MCF 10A (cell line): ENCODE measurements at regions not wholly inside any gene's neighbourhood (a gene's known extent, or its start where the extent isn't known, plus 50 kb on each side); places are given as distances from the start of the nearest gene placed in this dataset.
"Not testable (repeated sequence)": the region's sequence is repeated elsewhere in the genome, so short reads cannot be mapped to it uniquely, and the experiment has no call there.

ENCODE experiments used
- BruUV-seq: library from RNA; stranded (reverse); fragments of 400-500 nt; replicated peaks from 2 replicates; lab custom pipeline; 2021; lab: Mats Ljungman, UMichigan
- CTCF ChIA-PET: fragments of 300-600 bp; sonication (Branson Sonifier 250); formaldehyde crosslinking; extraction: SDS; loops from one replicate; lab custom pipeline; 2021; ENCODE audit warnings: antibody characterized with exemption, inconsistent platforms; lab: Yijun Ruan, JAX
- POLR2A ChIA-PET: fragments of 300-600, 350-650 bp; sonication (Branson Sonifier 250); formaldehyde crosslinking; extraction: SDS; loops from one replicate; lab custom pipeline; 2020; ENCODE audit warnings: antibody characterized with exemption, inconsistent platforms; lab: Yijun Ruan, JAX
- DNase-seq: peaks from one replicate; pipeline ENCODE4 v3.0.0-alpha.2; 2018; ENCODE audit not compliant: unreplicated experiment
- H3K27ac Mint-ChIP-seq: one replicate; pipeline ENCODE4 v1.8.0; 2022; ENCODE audit warnings: mild to moderate bottlenecking, low read depth, mixed read lengths; ENCODE audit not compliant: unreplicated experiment
- H3K27me3 Mint-ChIP-seq: one replicate; pipeline ENCODE4 v1.8.0; 2022; ENCODE audit warnings: mixed read lengths; ENCODE audit not compliant: insufficient read depth, unreplicated experiment
- H3K36me3 Mint-ChIP-seq: one replicate; pipeline ENCODE4 v1.8.0; 2022; ENCODE audit warnings: mild to moderate bottlenecking, moderate library complexity, mixed read lengths; ENCODE audit not compliant: insufficient read depth, unreplicated experiment
- H3K4me1 Mint-ChIP-seq: one replicate; pipeline ENCODE4 v1.8.0; 2022; ENCODE audit warnings: mixed read lengths; ENCODE audit not compliant: insufficient read depth, unreplicated experiment
- H3K4me3 Mint-ChIP-seq: one replicate; pipeline ENCODE4 v1.8.0; 2022; ENCODE audit warnings: mild to moderate bottlenecking, moderate library complexity, mixed read lengths; ENCODE audit not compliant: unreplicated experiment
- H3K9me3 Mint-ChIP-seq: one replicate; pipeline ENCODE4 v1.8.0; 2022; ENCODE audit warnings: mixed read lengths; ENCODE audit not compliant: unreplicated experiment
- intact Hi-C: fragments of 100-400 bp; cut with micrococcal nuclease; formaldehyde crosslinking; loops from 2 replicates; pipeline ENCODE4 v1.14.1; 2022
- TF ChIP-seq, protein P1 (sequence below): fragments of 200-600 bp; IDR thresholded peaks from one replicate; pipeline ENCODE4 v1.8.0; 2022; ENCODE audit warnings: antibody characterized with exemption, mild to moderate bottlenecking; ENCODE audit not compliant: unreplicated experiment

DNA sequence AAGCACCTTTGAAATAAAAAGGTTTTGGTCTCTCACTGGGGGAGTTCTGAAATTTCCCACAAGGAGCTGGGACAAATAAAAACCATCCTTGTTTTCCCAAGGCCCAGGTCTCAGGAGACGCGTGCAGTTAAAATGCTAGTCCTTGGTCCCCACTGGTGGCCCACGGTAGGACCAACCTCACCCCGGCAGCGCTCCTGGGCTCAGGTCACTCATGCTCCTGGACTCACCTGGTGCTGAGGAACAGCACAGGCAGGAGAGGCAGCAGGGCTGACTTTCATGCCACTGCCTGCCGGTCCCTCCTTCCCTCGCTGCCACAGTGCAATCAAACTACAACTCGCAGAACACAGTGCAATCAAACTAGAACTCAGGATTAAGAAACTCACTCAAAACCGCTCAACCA, 356.8 kb upstream of the CCDC179 start:
- Mint-ChIP-seq H3K27ac (no peak overlapping the region), H3K27me3 (no peaks in the 10 kb centered on the region), H3K36me3 (no peaks in the 10 kb centered on the region), H3K9me3 (peaks cover 7% of the 10 kb centered on the region), H3K4me3 (no peak overlapping the region), H3K4me1 (no peaks in the 10 kb centered on the region)
- ChIA-PET POLR2A (no interaction called here), CTCF (no interaction called here)
- DNase-seq = no peak
- TF ChIP-seq, protein P1, sequence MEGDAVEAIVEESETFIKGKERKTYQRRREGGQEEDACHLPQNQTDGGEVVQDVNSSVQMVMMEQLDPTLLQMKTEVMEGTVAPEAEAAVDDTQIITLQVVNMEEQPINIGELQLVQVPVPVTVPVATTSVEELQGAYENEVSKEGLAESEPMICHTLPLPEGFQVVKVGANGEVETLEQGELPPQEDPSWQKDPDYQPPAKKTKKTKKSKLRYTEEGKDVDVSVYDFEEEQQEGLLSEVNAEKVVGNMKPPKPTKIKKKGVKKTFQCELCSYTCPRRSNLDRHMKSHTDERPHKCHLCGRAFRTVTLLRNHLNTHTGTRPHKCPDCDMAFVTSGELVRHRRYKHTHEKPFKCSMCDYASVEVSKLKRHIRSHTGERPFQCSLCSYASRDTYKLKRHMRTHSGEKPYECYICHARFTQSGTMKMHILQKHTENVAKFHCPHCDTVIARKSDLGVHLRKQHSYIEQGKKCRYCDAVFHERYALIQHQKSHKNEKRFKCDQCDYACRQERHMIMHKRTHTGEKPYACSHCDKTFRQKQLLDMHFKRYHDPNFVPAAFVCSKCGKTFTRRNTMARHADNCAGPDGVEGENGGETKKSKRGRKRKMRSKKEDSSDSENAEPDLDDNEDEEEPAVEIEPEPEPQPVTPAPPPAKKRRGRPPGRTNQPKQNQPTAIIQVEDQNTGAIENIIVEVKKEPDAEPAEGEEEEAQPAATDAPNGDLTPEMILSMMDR = no peak
- no TSS peak for BruUV-seq
- intact Hi-C loops = no loop called here

DNA sequence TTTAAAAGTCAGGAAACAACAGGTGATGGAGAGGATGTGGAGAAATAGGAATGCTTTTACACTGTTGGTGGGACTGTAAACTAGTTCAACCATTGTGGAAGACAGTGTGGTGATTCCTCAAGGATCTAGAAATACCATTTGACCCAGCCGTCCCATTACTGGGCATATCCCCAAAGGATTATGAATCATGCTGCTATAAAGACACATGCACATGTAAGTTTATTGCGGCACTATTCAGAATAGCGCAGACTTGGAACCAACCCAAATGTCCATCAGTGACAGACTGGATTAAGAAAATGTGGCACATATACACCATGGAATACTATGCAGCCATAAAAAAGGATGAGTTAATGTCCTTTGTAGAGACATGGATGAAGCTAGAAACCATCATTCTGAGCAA, 359.8 kb upstream of the CCDC179 start:
- H3K36me3 Mint-ChIP-seq, POLR2A ChIA-PET, intact Hi-C loops, H3K27me3 Mint-ChIP-seq, CTCF ChIA-PET, H3K27ac Mint-ChIP-seq, H3K4me3 Mint-ChIP-seq, DNase-seq, BruUV-seq, H3K4me1 Mint-ChIP-seq: not testable (repeated sequence)
- peaks cover 14% of the 10 kb centered on the region for H3K9me3 Mint-ChIP-seq

DNA sequence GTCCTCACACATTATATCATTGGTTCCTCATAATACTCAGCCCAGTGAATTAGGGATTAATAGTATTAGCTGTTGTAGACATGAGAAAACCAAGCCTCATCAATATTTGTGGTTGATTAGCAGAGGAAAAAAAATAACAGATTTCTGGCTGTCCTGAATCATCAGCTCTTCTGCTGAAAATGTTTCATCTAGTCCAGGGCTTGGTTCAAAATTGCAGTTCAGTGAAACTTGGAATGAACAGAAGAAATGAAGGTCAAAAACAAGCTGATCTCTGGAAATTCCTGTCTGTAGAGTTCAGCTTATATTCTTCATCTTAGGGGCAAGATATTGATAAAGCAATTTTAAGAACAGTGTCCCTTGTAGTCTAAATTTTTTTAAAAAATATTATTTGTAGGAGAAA, 361.1 kb upstream of the CCDC179 start:
- TF ChIP-seq, protein P1 = no peak
- Mint-ChIP-seq H3K36me3 (no peaks in the 10 kb centered on the region), H3K4me1 (no peaks in the 10 kb centered on the region), H3K4me3 (no peak overlapping the region), H3K27me3 (no peaks in the 10 kb centered on the region), H3K9me3 (peaks cover 21% of the 10 kb centered on the region), H3K27ac (no peak overlapping the region)
- DNase-seq = no peak
- BruUV-seq = no TSS peak
- intact Hi-C loops = no loop called here
- CTCF ChIA-PET = no interaction called here
- POLR2A ChIA-PET = interaction anchor here (0.6 kb wide), 1 partner anchor 16 kb away, joined by 3 read pairs; no protein-coding TSS in a partner anchor

DNA sequence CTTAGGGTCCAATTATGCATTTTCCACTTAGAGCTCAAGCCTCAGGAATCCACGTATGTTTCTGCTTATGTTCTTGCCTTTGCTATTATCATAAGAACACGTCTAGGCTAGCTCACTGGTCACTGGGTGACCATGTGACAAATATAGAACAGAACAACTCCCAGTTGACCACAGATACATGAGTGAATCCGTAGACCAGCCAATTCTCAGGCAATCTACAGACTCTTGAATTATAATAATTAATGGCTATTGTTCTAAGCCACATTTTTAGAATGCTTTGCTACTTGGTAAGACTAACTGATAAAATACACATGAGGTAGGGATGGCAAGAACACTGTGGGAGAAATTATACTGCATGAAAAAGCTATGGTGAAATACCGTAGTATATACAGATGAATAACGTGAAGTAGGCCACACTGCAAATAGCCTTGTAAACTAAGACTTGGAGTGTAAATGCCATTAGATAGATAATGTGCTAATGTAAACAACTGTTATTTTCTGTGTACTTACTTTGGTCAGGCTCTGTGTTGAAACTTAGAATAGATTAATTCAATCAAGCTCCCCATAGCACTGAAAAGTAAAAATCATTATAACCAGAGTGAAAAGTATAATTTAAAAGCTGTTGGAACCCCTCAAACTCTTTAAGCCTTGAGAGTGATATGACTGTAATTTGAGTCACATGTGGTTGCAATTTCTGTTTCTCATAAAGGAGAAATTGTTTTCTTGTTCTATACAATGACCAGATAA, 366.2 kb upstream of the CCDC179 start:
- CTCF ChIA-PET = interaction anchor here (0.6 to 1.2 kb wide), 2 partner anchors 50 to 992 kb away, joined by 3 to 4 read pairs; no protein-coding TSS in a partner anchor
- no peak for DNase-seq
- POLR2A ChIA-PET = interaction anchor here (0.6 kb wide), 1 partner anchor 14 kb away, joined by 4 read pairs; no protein-coding TSS in a partner anchor
- intact Hi-C loops = no loop called here
- Mint-ChIP-seq H3K36me3 (no peaks in the 10 kb centered on the region), H3K4me1 (no peaks in the 10 kb centered on the region), H3K27ac (no peak overlapping the region), H3K4me3 (no peak overlapping the region), H3K9me3 (peaks cover 21% of the 10 kb centered on the region), H3K27me3 (no peaks in the 10 kb centered on the region)
- no TSS peak for BruUV-seq
- TF ChIP-seq, protein P1 = no peak
